Neutrophil (primary cell): ENCODE measurements at regions not wholly inside any gene's neighbourhood (a gene's known extent, or its start where the extent isn't known, plus 50 kb on each side); places are given as distances from the start of the nearest gene placed in this dataset.

ENCODE experiments used
- H3K27ac ChIP-seq: fragments of 200-600 bp; sonication (generic); 2 replicates; pipeline ENCODE4 v1.5.1; 2016; ENCODE audit warnings: mild to moderate bottlenecking, moderate library complexity
- H3K27me3 ChIP-seq: fragments of 200-600 bp; sonication (generic); 2 replicates; pipeline ENCODE4 v1.6.0; 2016; ENCODE audit warnings: mild to moderate bottlenecking
- H3K36me3 ChIP-seq: fragments of 200-600 bp; sonication (generic); 2 replicates; pipeline ENCODE4 v1.5.1; 2017
- H3K4me1 ChIP-seq, 2 experiments: fragments of 200-600 bp in 1 of 2; sonication (generic) in 1 of 2; 1 replicate in 1 of 2; 2 replicates in 1 of 2; pipeline versions ENCODE4 v1.5.1 to v1.6.1; 2013 to 2016; ENCODE audit warnings: low read depth in 1 of 2, low read length in 1 of 2, mild to moderate bottlenecking in 1 of 2, moderate library complexity in 1 of 2; ENCODE audit not compliant: control insufficient read depth in 1 of 2, insufficient read depth in 1 of 2
- H3K4me3 ChIP-seq, 2 experiments: fragments of 200-600 bp in 1 of 2; sonication (generic) in 1 of 2; 1 replicate in 1 of 2; 2 replicates in 1 of 2; pipeline ENCODE4 v1.5.1; 2013 to 2016; ENCODE audit warnings: low read depth in 1 of 2, low read length in 1 of 2, mild to moderate bottlenecking in 1 of 2, moderate library complexity in 1 of 2
- H3K9me3 ChIP-seq: fragments of 200-600 bp; sonication (generic); 2 replicates; pipeline ENCODE4 v1.5.1; 2016
- CTCF ChIP-seq: fragments of 200-600 bp; sonication (generic); IDR thresholded peaks from 2 replicates; pipeline ENCODE4 v1.5.1; 2016; ENCODE audit warnings: antibody characterized with exemption

DNA sequence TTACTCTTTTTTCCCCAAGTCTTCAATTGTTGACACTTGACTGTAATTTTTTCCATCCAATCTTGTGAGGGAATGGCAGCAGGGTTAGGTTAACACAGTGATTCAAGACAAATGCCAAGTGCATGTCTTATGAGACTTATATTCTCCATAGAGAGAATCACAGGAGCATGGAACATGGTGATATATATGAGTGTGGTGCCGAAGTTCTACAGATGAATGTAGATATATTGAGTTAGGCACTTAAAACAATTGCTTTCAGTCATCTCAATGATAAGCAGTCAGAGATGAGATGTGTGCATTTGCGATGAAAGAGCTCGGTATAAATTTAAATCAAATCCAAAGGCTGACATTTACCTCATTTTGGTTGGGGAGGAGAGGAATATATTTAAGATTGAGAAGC is 211.2 kb downstream of the CDH10 start:
- no peaks in the 10 kb centered on the region for H3K9me3 ChIP-seq
- H3K36me3 ChIP-seq: no peaks in the 10 kb centered on the region
- no peak overlapping the region for H3K4me3 ChIP-seq
- H3K27me3 ChIP-seq: no peaks in the 10 kb centered on the region
- H3K27ac ChIP-seq: no peak overlapping the region
- TF ChIP-seq CTCF: no peak
- no peaks in the 10 kb centered on the region for H3K4me1 ChIP-seq
